ENCODE measurements at regions not wholly inside any gene's neighbourhood (a gene's known extent, or its start where the extent isn't known, plus 50 kb on each side); places are given as distances from the start of the nearest gene placed in this dataset.

- no peak for DNase-seq
Measured at GRCh38 chr4:36835246-36835645, 409.3 kb upstream of the NWD2 start.

- DNase-seq: no peak
Measured at GRCh38 chr4:36841583-36842326, 402.8 kb upstream of the NWD2 start.

- no peak for DNase-seq
Measured at GRCh38 chr4:36844448-36844847, 400.1 kb upstream of the NWD2 start.

- no peak for DNase-seq
Measured at GRCh38 chr4:36852856-36853255, 391.7 kb upstream of the NWD2 start.

- no peak for DNase-seq
Measured at GRCh38 chr4:36854554-36854953, 390.0 kb upstream of the NWD2 start.

- DNase-seq: no peak
Measured at GRCh38 chr4:36863601-36864000, 380.9 kb upstream of the NWD2 start.

GRCh38 chr4:36870121-36870520 is 374.4 kb upstream of the NWD2 start:
- no peak for DNase-seq

- no peak for DNase-seq
Measured at GRCh38 chr4:36872679-36873078, 371.9 kb upstream of the NWD2 start.

- no peak for DNase-seq
Measured at GRCh38 chr4:36884151-36884550, 360.4 kb upstream of the NWD2 start.

GRCh38 chr4:36891971-36892370 is 352.6 kb upstream of the NWD2 start:
- DNase-seq: no peak

- DNase-seq: no peak
Measured at GRCh38 chr4:36900446-36900987, 344.0 kb upstream of the NWD2 start.

- DNase-seq: no peak
Measured at GRCh38 chr4:36904823-36905222, 339.7 kb upstream of the NWD2 start.

- no peak for DNase-seq
Measured at GRCh38 chr4:36914106-36914505, 330.4 kb upstream of the NWD2 start.

GRCh38 chr4:36915717-36916116 is 328.8 kb upstream of the NWD2 start:
- DNase-seq: no peak

- no peak for DNase-seq
Measured at GRCh38 chr4:36917413-36917812, 327.1 kb upstream of the NWD2 start.

GRCh38 chr4:36919721-36920120 is 324.8 kb upstream of the NWD2 start:
- DNase-seq: no peak

GRCh38 chr4:36921476-36922216 is 322.9 kb upstream of the NWD2 start:
- DNase-seq: no peak

GRCh38 chr4:36930562-36931111 is 313.9 kb upstream of the NWD2 start:
- no peak for DNase-seq

GRCh38 chr4:36944232-36944631 is 300.3 kb upstream of the NWD2 start:
- DNase-seq: no peak

GRCh38 chr4:36961420-36961819 is 283.1 kb upstream of the NWD2 start:
- no peak for DNase-seq

- no peak for DNase-seq
Measured at GRCh38 chr4:36966756-36967460, 277.6 kb upstream of the NWD2 start.

- DNase-seq: no peak
Measured at GRCh38 chr4:36979533-36979932, 265.0 kb upstream of the NWD2 start.

- no peak for DNase-seq
Measured at GRCh38 chr4:36990128-36990872, 254.2 kb upstream of the NWD2 start.

Measured in hematopoietic multipotent progenitor cell treated with erythropoietin and hydrocortisone succinate and interleukin-3 and kit ligand, for 8 days (in vitro differentiated cells).